ENCODE measurements at regions not wholly inside any gene's neighbourhood (a gene's known extent, or its start where the extent isn't known, plus 50 kb on each side); places are given as distances from the start of the nearest gene placed in this dataset.

DNA sequence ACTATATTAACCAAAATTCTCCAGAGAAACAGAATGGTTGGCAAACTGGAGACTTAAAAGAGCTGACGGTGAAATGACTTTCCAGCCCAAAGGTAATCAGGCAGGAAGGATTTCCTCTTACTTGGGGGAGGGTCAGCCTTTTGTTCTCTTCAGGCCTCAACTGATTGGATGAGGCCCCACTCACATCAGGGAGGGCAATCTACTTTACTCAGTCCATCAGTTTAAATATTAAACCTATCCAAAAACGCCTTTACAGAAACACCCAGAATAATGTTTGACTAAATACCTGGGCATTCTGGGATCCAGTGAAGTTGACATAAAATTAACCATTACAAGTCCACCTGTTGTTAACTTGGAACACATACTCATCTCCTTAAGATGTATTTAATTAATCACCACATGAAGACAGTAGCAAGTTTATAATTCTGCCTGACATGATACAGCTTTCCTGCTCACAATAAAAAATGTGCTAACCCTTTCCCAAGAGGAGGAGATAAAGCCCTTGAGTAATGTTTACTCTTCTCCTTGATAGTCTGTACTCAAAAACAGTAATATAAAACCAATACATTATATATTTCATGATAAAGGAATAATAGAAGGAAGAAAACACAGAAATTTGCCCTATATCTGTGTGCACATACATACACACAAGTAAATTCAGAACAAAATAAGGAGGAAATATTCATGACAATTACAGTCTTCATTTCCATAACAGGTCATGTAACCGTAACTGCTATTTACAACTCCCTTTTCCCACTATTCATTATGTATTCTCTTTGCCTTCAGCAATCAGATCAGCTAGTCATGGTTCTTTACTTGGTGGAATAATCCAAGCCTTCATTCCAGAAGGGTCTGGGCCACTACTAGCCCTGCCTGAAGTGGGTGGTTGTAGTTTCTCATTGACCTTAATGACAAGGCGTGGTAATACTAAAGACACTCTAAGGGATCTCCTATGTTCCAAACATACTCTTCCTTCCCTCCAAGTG is 107.5 kb upstream of the RUNX1 start:
- TF ChIP-seq MAX (IDR thresholded peaks at IDR 0.05; ENCODE audit: insufficient read depth, insufficient read length) (no peak), MYC (IDR thresholded peaks at IDR 0.05; ENCODE audit: low read depth, low read length) (no peak)
- no peaks in the 10 kb centered on the region for H3K9me1 ChIP-seq (replicated peaks; ENCODE audit: control insufficient read depth, extremely low read depth, insufficient read depth, low read length)
- ChIA-PET CTCF (interaction anchor here (1.2 kb wide), 1 partner anchor 48 kb away, joined by 4 read pairs; no protein-coding TSS in a partner anchor), POLR2A (interaction anchor here (0.6 kb wide), 1 partner anchor 8 kb away, joined by 4 read pairs; no protein-coding TSS in a partner anchor)
- H2AFZ ChIP-seq (ENCODE audit: low read depth, low read length): no peak overlapping the region
- BruUV-seq (replicated peaks): no TSS peak
- intact Hi-C loops (cut with micrococcal nuclease): no loop called here
- H3K9ac ChIP-seq (replicated peaks; ENCODE audit: extremely low read depth, insufficient read depth, low read length): no peak overlapping the region
- dilution Hi-C loops (cut with MboI; ENCODE audit: extremely low pct_ligation_motif_present, low sequenced_read_pairs): no loop called here
- H3K79me2 ChIP-seq (ENCODE audit: control insufficient read depth, insufficient read depth, low read length): no peaks in the 10 kb centered on the region
- H3K9me3 ChIP-seq (replicated peaks; ENCODE audit: control insufficient read depth, insufficient read depth, low read length): no peaks in the 10 kb centered on the region
- H3K27me3 ChIP-seq (ENCODE audit: control insufficient read depth in 2 of 2, insufficient read depth in 2 of 2, low read length in 2 of 2): peaks cover 0 to 1% of the 10 kb centered on the region in 2 experiments
- no peaks in the 10 kb centered on the region for H4K20me1 ChIP-seq (replicated peaks; ENCODE audit: control insufficient read depth, extremely low read depth, insufficient read depth, low read length)
- H3K4me3 ChIP-seq (replicated peaks in 1 of 3; ENCODE audit: insufficient read depth in 1 of 3, low read depth in 1 of 3, low read length in 3 of 3): no peak overlapping the region
- no peak overlapping the region for H3K27ac ChIP-seq (ENCODE audit: insufficient read depth, low read depth, low read length)
- FAIRE-seq (no peak), DNase-seq (ENCODE audit: low read depth, low spot score) (no peak)
- H3K4me1 ChIP-seq (ENCODE audit: control insufficient read depth, extremely low read depth, insufficient read depth, low read length): no peaks in the 10 kb centered on the region
- H3K36me3 ChIP-seq (ENCODE audit: control insufficient read depth in 2 of 2, extremely low read depth in 1 of 2, insufficient read depth in 2 of 2, low read length in 2 of 2): no peaks in the 10 kb centered on the region
- no peak overlapping the region for H3K4me2 ChIP-seq (ENCODE audit: insufficient read depth, low read length)

DNA sequence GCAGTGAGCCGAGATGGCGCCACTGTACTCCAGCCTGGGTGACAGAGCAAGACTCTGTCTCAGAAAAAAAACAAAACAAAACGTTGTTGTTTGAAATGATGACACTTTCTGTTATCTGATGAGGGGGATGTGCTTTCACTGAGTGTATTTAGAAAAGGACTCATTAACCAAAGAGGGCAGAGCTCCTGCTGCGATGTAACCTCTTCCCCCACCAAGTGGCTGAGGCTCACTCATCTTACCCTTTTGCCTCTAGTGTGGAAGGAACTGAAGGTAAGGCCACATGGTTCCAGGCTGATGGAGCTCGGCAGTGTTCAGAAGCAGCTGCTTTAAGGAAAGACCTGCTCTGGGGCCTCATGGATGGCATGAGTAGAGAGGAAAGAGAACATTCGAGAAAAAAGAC is 105.7 kb upstream of the RUNX1 start:
- TF ChIP-seq EZH2 (IDR thresholded peaks at IDR 0.05; ENCODE audit: borderline replicate concordance, low read depth, low read length, severe bottlenecking) (no peak), POLR2AphosphoS5 (IDR thresholded peaks at IDR 0.05; ENCODE audit: insufficient read depth, low read depth, low read length) (no peak), MAX (IDR thresholded peaks at IDR 0.05; ENCODE audit: insufficient read depth, insufficient read length) (no peak), JUN (IDR thresholded peaks at IDR 0.05; ENCODE audit: borderline replicate concordance, insufficient read depth, insufficient read length, low read depth) (no peak)
- DNase-seq (ENCODE audit: low read depth, low spot score) (no peak), FAIRE-seq (no peak)
- Histone ChIP-seq H3K9ac (replicated peaks; ENCODE audit: extremely low read depth, insufficient read depth, low read length) (no peak overlapping the region), H3K9me1 (replicated peaks; ENCODE audit: control insufficient read depth, extremely low read depth, insufficient read depth, low read length) (no peaks in the 10 kb centered on the region), H3K36me3 (ENCODE audit: control insufficient read depth in 2 of 2, extremely low read depth in 1 of 2, insufficient read depth in 2 of 2, low read length in 2 of 2) (no peaks in the 10 kb centered on the region), H3K27me3 (ENCODE audit: control insufficient read depth in 2 of 2, insufficient read depth in 2 of 2, low read length in 2 of 2) (no peaks in the 10 kb centered on the region), H3K4me3 (replicated peaks in 1 of 3; ENCODE audit: insufficient read depth in 1 of 3, low read depth in 1 of 3, low read length in 3 of 3) (no peak overlapping the region), H2AFZ (ENCODE audit: low read depth, low read length) (no peak overlapping the region), H4K20me1 (replicated peaks; ENCODE audit: control insufficient read depth, extremely low read depth, insufficient read depth, low read length) (no peaks in the 10 kb centered on the region), H3K4me2 (ENCODE audit: insufficient read depth, low read length) (no peak overlapping the region), H3K79me2 (ENCODE audit: control insufficient read depth, insufficient read depth, low read length) (no peaks in the 10 kb centered on the region), H3K27ac (ENCODE audit: insufficient read depth, low read depth, low read length) (no peak overlapping the region), H3K9me3 (replicated peaks; ENCODE audit: control insufficient read depth, insufficient read depth, low read length) (no peaks in the 10 kb centered on the region), H3K4me1 (ENCODE audit: control insufficient read depth, extremely low read depth, insufficient read depth, low read length) (no peaks in the 10 kb centered on the region)
- BruUV-seq (replicated peaks): no TSS peak
- dilution Hi-C loops (cut with MboI; ENCODE audit: extremely low pct_ligation_motif_present, low sequenced_read_pairs) (no loop called here), intact Hi-C loops (cut with micrococcal nuclease) (no loop called here)
- POLR2A ChIA-PET: no interaction called here
- CTCF ChIA-PET: no interaction called here

Data from endothelial cell of umbilical vein (primary cell).